NCI-H1092 (cell line): ENCODE measurements at regions not wholly inside any gene's neighbourhood (a gene's known extent, or its start where the extent isn't known, plus 50 kb on each side); places are given as distances from the start of the nearest gene placed in this dataset.

ENCODE experiments used
- DNase-seq: peaks from one replicate; lab custom pipeline; 2025; lab: John Stamatoyannopoulos, UW

GRCh38 chr4:160233141-160233540, 1130.3 kb downstream of the RAPGEF2 start:
- no peak for DNase-seq

- no peak for DNase-seq
Observed at GRCh38 chr4:160235285-160235684, 1132.4 kb downstream of the RAPGEF2 start.

- DNase-seq: no peak
Observed at GRCh38 chr4:160235771-160236170, 1132.9 kb downstream of the RAPGEF2 start.

- DNase-seq: no peak
Observed at GRCh38 chr4:160238790-160239189, 1135.9 kb downstream of the RAPGEF2 start.

- DNase-seq: no peak
Observed at GRCh38 chr4:160247091-160247656, 1144.3 kb downstream of the RAPGEF2 start.

- no peak for DNase-seq
Observed at GRCh38 chr4:160251522-160252170, 1148.8 kb downstream of the RAPGEF2 start.

GRCh38 chr4:160257318-160257717, 1154.4 kb downstream of the RAPGEF2 start:
- no peak for DNase-seq

- no peak for DNase-seq
Observed at GRCh38 chr4:160265014-160265413, 1162.1 kb downstream of the RAPGEF2 start.

- no peak for DNase-seq
Observed at GRCh38 chr4:160265836-160266235, 1163.0 kb downstream of the RAPGEF2 start.

GRCh38 chr4:160276785-160277325, 1174.0 kb downstream of the RAPGEF2 start:
- no peak for DNase-seq

- DNase-seq: no peak
Observed at GRCh38 chr4:160283081-160283480, 1180.2 kb downstream of the RAPGEF2 start.

GRCh38 chr4:160284516-160284915, 1181.6 kb downstream of the RAPGEF2 start:
- no peak for DNase-seq

- no peak for DNase-seq
Observed at GRCh38 chr4:160286051-160286450, 1183.2 kb downstream of the RAPGEF2 start.

- DNase-seq: no peak
Observed at GRCh38 chr4:160296476-160296875, 1193.6 kb downstream of the RAPGEF2 start.

GRCh38 chr4:160299177-160299576, 1196.3 kb downstream of the RAPGEF2 start:
- DNase-seq: no peak

GRCh38 chr4:160299608-160300007, 1196.7 kb downstream of the RAPGEF2 start:
- DNase-seq: peak; percentile 19

GRCh38 chr4:160316036-160316435, 1213.2 kb downstream of the RAPGEF2 start:
- no peak for DNase-seq

GRCh38 chr4:160318567-160319220, 1215.8 kb downstream of the RAPGEF2 start:
- peak; percentile 7 for DNase-seq

- no peak for DNase-seq
Observed at GRCh38 chr4:160319221-160319867, 1216.5 kb downstream of the RAPGEF2 start.

GRCh38 chr4:160319868-160320260, 1217.0 kb downstream of the RAPGEF2 start:
- DNase-seq: no peak

GRCh38 chr4:160326110-160326509, 1223.2 kb downstream of the RAPGEF2 start:
- no peak for DNase-seq

GRCh38 chr4:160347197-160347596, 1244.3 kb downstream of the RAPGEF2 start:
- DNase-seq: no peak

GRCh38 chr4:160350944-160351343, 1248.1 kb downstream of the RAPGEF2 start:
- DNase-seq: no peak
